ENCODE measurements at regions not wholly inside any gene's neighbourhood (a gene's known extent, or its start where the extent isn't known, plus 50 kb on each side); places are given as distances from the start of the nearest gene placed in this dataset.
"Not testable (repeated sequence)": the region's sequence is repeated elsewhere in the genome, so short reads cannot be mapped to it uniquely, and the experiment has no call there.

GRCh38 chr20:6700563-6701329, 66.7 kb upstream of the BMP2 start:
- DNase-seq (ENCODE audit: low read depth) = no peak
- H3K4me3 ChIP-seq (ENCODE audit: low read depth, low read length) = no peak overlapping the region
- TF ChIP-seq CTCF (IDR thresholded peaks at IDR 0.05; ENCODE audit: control insufficient read depth, extremely low read depth, insufficient read depth) = no peak

- no peak for TF ChIP-seq CTCF (IDR thresholded peaks at IDR 0.05; ENCODE audit: control insufficient read depth, extremely low read depth, insufficient read depth)
- no peak for DNase-seq (ENCODE audit: low read depth)
- H3K4me3 ChIP-seq (ENCODE audit: low read depth, low read length) = no peak overlapping the region
These were observed 67.4 kb upstream of the BMP2 start for GRCh38 chr20:6699921-6700562.

GRCh38 chr20:6698723-6699122, 68.8 kb upstream of the BMP2 start:
- TF ChIP-seq CTCF (IDR thresholded peaks at IDR 0.05; ENCODE audit: control insufficient read depth, extremely low read depth, insufficient read depth) = no peak
- DNase-seq (ENCODE audit: low read depth) = no peak
- H3K4me3 ChIP-seq (ENCODE audit: low read depth, low read length) = no peak overlapping the region

GRCh38 chr20:6698056-6698455, 69.4 kb upstream of the BMP2 start:
- H3K4me3 ChIP-seq (ENCODE audit: low read depth, low read length) = no peak overlapping the region
- DNase-seq (ENCODE audit: low read depth) = no peak
- TF ChIP-seq CTCF (IDR thresholded peaks at IDR 0.05; ENCODE audit: control insufficient read depth, extremely low read depth, insufficient read depth) = no peak

GRCh38 chr20:6697228-6697972, 70.1 kb upstream of the BMP2 start:
- DNase-seq (ENCODE audit: low read depth) = no peak
- H3K4me3 ChIP-seq (ENCODE audit: low read depth, low read length) = no peak overlapping the region
- no peak for TF ChIP-seq CTCF (IDR thresholded peaks at IDR 0.05; ENCODE audit: control insufficient read depth, extremely low read depth, insufficient read depth)

- no peak overlapping the region for H3K4me3 ChIP-seq (ENCODE audit: low read depth, low read length)
- TF ChIP-seq CTCF (IDR thresholded peaks at IDR 0.05; ENCODE audit: control insufficient read depth, extremely low read depth, insufficient read depth) = no peak
These were observed 71.5 kb upstream of the BMP2 start for GRCh38 chr20:6696001-6696400.

GRCh38 chr20:6693808-6694198, 73.7 kb upstream of the BMP2 start:
- not testable (repeated sequence) for DNase-seq (ENCODE audit: low read depth); H3K4me3 ChIP-seq (ENCODE audit: low read depth, low read length)

More at GRCh38 chr20:6696001-6696400, 71.5 kb upstream of the BMP2 start:
- no peak for DNase-seq (ENCODE audit: low read depth)

Data from LNCaP clone FGC (cell line).